ENCODE measurements at regions not wholly inside any gene's neighbourhood (a gene's known extent, or its start where the extent isn't known, plus 50 kb on each side); places are given as distances from the start of the nearest gene placed in this dataset.

- peaks cover 7% of the 10 kb centered on the region for H3K9me3 ChIP-seq (ENCODE audit: low read depth)
Measured at GRCh38 chr1:29569971-29570634, 333.8 kb downstream of the PTPRU start.

GRCh38 chr1:29567257-29567656, 330.9 kb downstream of the PTPRU start:
- no peak overlapping the region for H3K4me2 ChIP-seq
- no peaks in the 10 kb centered on the region for H4K20me1 ChIP-seq (ENCODE audit: low read depth)
- no peak overlapping the region for H3K4me3 ChIP-seq
- no peaks in the 10 kb centered on the region for H3K79me2 ChIP-seq (ENCODE audit: low read depth)
- H3K36me3 ChIP-seq: no peaks in the 10 kb centered on the region
- peaks cover 7% of the 10 kb centered on the region for H3K9me3 ChIP-seq (ENCODE audit: low read depth)
- Mint-ChIP-seq H3K27me3 (ENCODE audit: insufficient read depth, low read depth) (peaks cover 7% of the 10 kb centered on the region), H3K36me3 (no peaks in the 10 kb centered on the region), H3K4me3 (no peak overlapping the region), H3K27ac (no peak overlapping the region), H3K9me3 (peaks cover 43% of the 10 kb centered on the region), H3K4me1 (no peaks in the 10 kb centered on the region)
- no peak for DNase-seq (ENCODE audit: low spot score)
- H2AFZ ChIP-seq (replicated peaks): no peak overlapping the region
- no peak overlapping the region for H3K9ac ChIP-seq
- no peak for TF ChIP-seq EZH2 (IDR thresholded peaks at IDR 0.05)
- TF ChIP-seq CTCF (IDR thresholded peaks at IDR 0.05): no peak
- no peak for TF ChIP-seq EZH2phosphoT487 (IDR thresholded peaks at IDR 0.05)
- H3K27ac ChIP-seq: no peak overlapping the region
- no peaks in the 10 kb centered on the region for H3F3A ChIP-seq (ENCODE audit: low read depth)
- no peaks in the 10 kb centered on the region for H3K27me3 ChIP-seq
- no peaks in the 10 kb centered on the region for H3K4me1 ChIP-seq

More at GRCh38 chr1:29569971-29570634, 333.8 kb downstream of the PTPRU start:
- Histone ChIP-seq H3K27ac (no peak overlapping the region), H3K4me2 (no peak overlapping the region), H2AFZ (replicated peaks) (no peak overlapping the region), H3K79me2 (ENCODE audit: low read depth) (no peaks in the 10 kb centered on the region), H3K4me1 (no peaks in the 10 kb centered on the region), H3K9ac (no peak overlapping the region), H3K27me3 (no peaks in the 10 kb centered on the region), H3K36me3 (no peaks in the 10 kb centered on the region), H3F3A (ENCODE audit: low read depth) (no peaks in the 10 kb centered on the region), H3K4me3 (no peak overlapping the region), H4K20me1 (ENCODE audit: low read depth) (no peaks in the 10 kb centered on the region)
- Mint-ChIP-seq H3K4me1 (no peaks in the 10 kb centered on the region), H3K4me3 (no peak overlapping the region), H3K9me3 (peaks cover 17% of the 10 kb centered on the region), H3K27me3 (ENCODE audit: insufficient read depth, low read depth) (peaks cover 5% of the 10 kb centered on the region), H3K36me3 (no peaks in the 10 kb centered on the region), H3K27ac (no peak overlapping the region)
- DNase-seq (ENCODE audit: low spot score): no peak
- TF ChIP-seq EZH2 (IDR thresholded peaks at IDR 0.05) (no peak), CTCF (IDR thresholded peaks at IDR 0.05) (no peak), EZH2phosphoT487 (IDR thresholded peaks at IDR 0.05) (no peak)

- H3K4me3 Mint-ChIP-seq: no peak overlapping the region
- Histone ChIP-seq H3K79me2 (ENCODE audit: low read depth) (no peaks in the 10 kb centered on the region), H3K4me1 (no peaks in the 10 kb centered on the region), H3K4me2 (no peak overlapping the region), H3K36me3 (no peaks in the 10 kb centered on the region), H4K20me1 (ENCODE audit: low read depth) (no peaks in the 10 kb centered on the region), H3K27ac (no peak overlapping the region), H3K4me3 (no peak overlapping the region), H3K9me3 (ENCODE audit: low read depth) (peaks cover 7% of the 10 kb centered on the region), H3F3A (ENCODE audit: low read depth) (no peaks in the 10 kb centered on the region), H3K27me3 (no peaks in the 10 kb centered on the region), H2AFZ (replicated peaks) (no peak overlapping the region), H3K9ac (no peak overlapping the region)
- peaks cover 44% of the 10 kb centered on the region for H3K9me3 Mint-ChIP-seq
- H3K36me3 Mint-ChIP-seq: no peaks in the 10 kb centered on the region
- TF ChIP-seq EZH2phosphoT487 (IDR thresholded peaks at IDR 0.05): no peak
- no peak for TF ChIP-seq EZH2 (IDR thresholded peaks at IDR 0.05)
- TF ChIP-seq CTCF (IDR thresholded peaks at IDR 0.05): no peak
- H3K27ac Mint-ChIP-seq: no peak overlapping the region
- H3K4me1 Mint-ChIP-seq: no peaks in the 10 kb centered on the region
- peaks cover 7% of the 10 kb centered on the region for H3K27me3 Mint-ChIP-seq (ENCODE audit: insufficient read depth, low read depth)
- no peak for DNase-seq (ENCODE audit: low spot score)
Measured at GRCh38 chr1:29565490-29565889, 329.2 kb downstream of the PTPRU start.

All from neural progenitor cell (in vitro differentiated cells).